Right lobe of liver (tissue), 6 donors: ENCODE measurements at regions not wholly inside any gene's neighbourhood (a gene's known extent, or its start where the extent isn't known, plus 50 kb on each side); places are given as distances from the start of the nearest gene placed in this dataset.

ENCODE experiments used
- ATAC-seq, 4 donors: fragments of 200-7000 bp; cut with Tn5 transposase; one replicate each; pipeline ENCODE4 v1.9.1; 2020; ENCODE audit warnings: mild to moderate bottlenecking in 4 of 4, moderate library complexity in 4 of 4
- DNase-seq, 3 donors: peaks; one replicate each; pipeline ENCODE4 v3.0.0-alpha.2; 2020
- H3K27ac ChIP-seq, 3 donors: fragments of 200-600 bp; one replicate each; pipeline ENCODE4 v1.8.0; 2022
- H3K27me3 ChIP-seq, 2 donors: fragments of 200-600 bp; one replicate each; pipeline ENCODE4 v1.8.0; 2022
- H3K36me3 ChIP-seq, 4 donors: fragments of 200-600 bp; sonication (generic) in 1 of 4; one replicate each; pipeline versions ENCODE4 v1.5.1 to v1.8.0; 2017 to 2022; ENCODE audit warnings: control low read depth in 1 of 4
- H3K4me1 ChIP-seq, 4 donors: fragments of 200-600 bp; sonication (generic) in 1 of 4; one replicate each; pipeline versions ENCODE4 v1.5.1 to v1.8.0; 2017 to 2022; ENCODE audit warnings: control low read depth in 1 of 4
- H3K4me3 ChIP-seq, 3 donors: fragments of 200-600 bp; one replicate each; pipeline ENCODE4 v1.8.0; 2022
- H3K9me3 ChIP-seq, 4 donors: fragments of 200-600 bp; sonication (generic) in 1 of 4; one replicate each; pipeline versions ENCODE4 v1.5.1 to v1.8.0; 2017 to 2022; ENCODE audit warnings: control low read depth in 1 of 4
- POLR2A ChIP-seq: fragments of 450-650 bp; IDR thresholded peaks from one replicate; pipeline ENCODE4 v1.6.1; 2017; ENCODE audit warnings: antibody characterized with exemption, mild to moderate bottlenecking
- WGBS: methylation state at CpG from one replicate; pipeline ENCODE4 v1.1.6; 2018; ENCODE audit warnings: low coverage, low lambda C conversion rate; ENCODE audit not compliant: insufficient coverage; ENCODE audit errors: missing lambda C conversion rate; 5-methylcytosine and 5-hydroxymethylcytosine counted together
- intact Hi-C, 2 donors: fragments of 100-400 bp; cut with DNase I; formaldehyde crosslinking; loops; one replicate each; pipeline versions ENCODE4 v1.11.2 to v1.14.1; 2022
- TF ChIP-seq, protein P1 (sequence below), 4 donors: fragments of 200-600 bp in 3 of 4; fragments of 450-650 bp in 1 of 4; IDR thresholded peaks; one replicate each; pipeline versions ENCODE4 v1.5.1 to v1.8.0; 2016 to 2022; ENCODE audit warnings: antibody characterized with exemption in 4 of 4, mild to moderate bottlenecking in 2 of 4
- donor health status: DM: no; HTN: yes; CAD: no.
- donor health status: DM: no; HTN: no; CAD: no.
- donor health status: DM: no; HTN: no; CAD: no.
- donor health status: DM: no; HTN: yes; CAD: no.
- donor health status: DM: no; HTN: yes; CAD: no.

DNA sequence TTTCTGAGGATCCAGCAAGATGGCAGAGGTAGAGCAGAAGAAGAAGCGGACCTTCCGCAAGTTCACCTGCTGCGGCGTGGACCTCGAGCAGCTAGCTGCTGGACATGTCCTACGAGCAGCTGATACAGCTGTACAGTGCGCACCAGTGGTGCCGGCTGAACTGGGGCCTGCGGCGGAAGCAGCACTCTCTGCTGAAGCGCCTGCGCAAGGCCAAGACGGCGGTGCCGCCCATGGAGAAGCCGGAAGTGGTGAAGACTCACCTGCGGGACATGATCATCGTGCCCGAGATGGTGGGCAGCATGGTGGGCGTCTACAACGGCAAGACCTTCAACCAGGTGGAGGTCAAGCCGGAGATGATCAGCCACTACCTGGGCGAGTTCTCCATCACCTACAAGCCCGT, 125.8 kb downstream of the LRIG2 start:
- WGBS: 95% methylated on average over 7 of the region's 24 CpGs
- intact Hi-C loops: no loop called here
- no peak overlapping the region for H3K4me3 ChIP-seq
- TF ChIP-seq, protein P1, sequence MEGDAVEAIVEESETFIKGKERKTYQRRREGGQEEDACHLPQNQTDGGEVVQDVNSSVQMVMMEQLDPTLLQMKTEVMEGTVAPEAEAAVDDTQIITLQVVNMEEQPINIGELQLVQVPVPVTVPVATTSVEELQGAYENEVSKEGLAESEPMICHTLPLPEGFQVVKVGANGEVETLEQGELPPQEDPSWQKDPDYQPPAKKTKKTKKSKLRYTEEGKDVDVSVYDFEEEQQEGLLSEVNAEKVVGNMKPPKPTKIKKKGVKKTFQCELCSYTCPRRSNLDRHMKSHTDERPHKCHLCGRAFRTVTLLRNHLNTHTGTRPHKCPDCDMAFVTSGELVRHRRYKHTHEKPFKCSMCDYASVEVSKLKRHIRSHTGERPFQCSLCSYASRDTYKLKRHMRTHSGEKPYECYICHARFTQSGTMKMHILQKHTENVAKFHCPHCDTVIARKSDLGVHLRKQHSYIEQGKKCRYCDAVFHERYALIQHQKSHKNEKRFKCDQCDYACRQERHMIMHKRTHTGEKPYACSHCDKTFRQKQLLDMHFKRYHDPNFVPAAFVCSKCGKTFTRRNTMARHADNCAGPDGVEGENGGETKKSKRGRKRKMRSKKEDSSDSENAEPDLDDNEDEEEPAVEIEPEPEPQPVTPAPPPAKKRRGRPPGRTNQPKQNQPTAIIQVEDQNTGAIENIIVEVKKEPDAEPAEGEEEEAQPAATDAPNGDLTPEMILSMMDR (IDR thresholded peaks at IDR 0.05): no peak
- no peak for TF ChIP-seq POLR2A
- H3K27ac ChIP-seq: no peak overlapping the region
- no peaks in the 10 kb centered on the region for H3K9me3 ChIP-seq
- H3K36me3 ChIP-seq: no peaks in the 10 kb centered on the region
- no peaks in the 10 kb centered on the region for H3K27me3 ChIP-seq
- no peak for DNase-seq
- ATAC-seq: no peak
- H3K4me1 ChIP-seq: no peaks in the 10 kb centered on the region

DNA sequence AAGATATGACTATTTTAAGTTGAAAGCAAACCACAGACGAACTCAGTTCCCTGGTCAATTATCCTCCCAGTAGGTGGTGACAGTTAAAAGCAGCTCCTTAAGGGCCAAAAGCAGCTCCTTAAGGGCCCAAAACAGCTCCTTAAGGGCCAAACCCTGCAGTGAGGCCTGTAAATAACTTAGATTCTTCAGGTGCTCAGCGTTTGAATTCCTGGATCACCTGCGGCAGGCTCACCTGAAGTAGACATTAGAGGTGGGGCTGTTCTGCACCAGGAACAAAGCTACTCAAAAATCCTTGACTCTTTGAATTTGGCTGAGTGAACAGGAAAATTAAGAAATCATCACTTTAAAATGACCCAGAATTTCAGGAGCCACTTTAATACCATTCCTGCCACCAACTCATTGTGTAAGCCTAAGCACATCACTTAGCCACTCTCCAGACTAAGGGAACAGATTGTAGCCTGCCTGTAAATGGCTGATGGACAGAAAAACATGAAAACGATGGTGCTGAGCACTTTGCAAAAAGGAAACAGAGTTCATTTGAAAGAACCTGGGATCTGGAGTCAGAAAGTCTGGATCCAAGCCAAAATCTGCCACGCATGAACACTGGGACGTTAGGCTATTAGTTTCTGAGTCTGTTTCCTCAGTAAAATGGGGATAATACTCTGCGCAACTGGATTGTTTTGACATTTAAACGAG, 126.9 kb downstream of the LRIG2 start:
- no peaks in the 10 kb centered on the region for H3K9me3 ChIP-seq
- no peak overlapping the region for H3K27ac ChIP-seq
- no peaks in the 10 kb centered on the region for H3K4me1 ChIP-seq
- no peak for TF ChIP-seq POLR2A
- TF ChIP-seq, protein P1 (IDR thresholded peaks at IDR 0.05): no peak
- ATAC-seq (no peak), DNase-seq (no peak)
- H3K36me3 ChIP-seq: no peaks in the 10 kb centered on the region
- intact Hi-C loops: no loop called here
- no peaks in the 10 kb centered on the region for H3K27me3 ChIP-seq
- WGBS: 58% methylated on average over 8 of the region's 8 CpGs
- no peak overlapping the region for H3K4me3 ChIP-seq

DNA sequence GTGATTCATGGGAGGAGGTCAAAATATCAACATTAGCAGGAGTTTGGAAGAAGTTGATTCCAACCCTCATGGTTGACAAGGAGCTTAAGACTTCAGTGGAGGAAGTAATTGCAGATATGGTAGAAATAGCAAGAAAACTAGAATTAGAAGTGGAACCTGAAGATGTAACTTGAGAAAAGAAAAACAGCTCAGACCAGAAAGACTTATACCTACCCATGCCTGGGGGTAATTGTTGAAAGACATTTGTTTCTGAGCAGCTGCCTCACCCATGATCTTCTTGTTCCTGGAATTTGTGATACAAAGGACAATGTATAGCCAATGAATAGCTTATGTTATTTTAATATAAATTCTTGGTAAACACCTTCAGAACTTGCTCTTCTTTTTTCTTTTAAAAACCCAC, 128.6 kb downstream of the LRIG2 start:
- Histone ChIP-seq H3K4me1 (no peaks in the 10 kb centered on the region), H3K36me3 (no peaks in the 10 kb centered on the region), H3K27ac (no peak overlapping the region), H3K4me3 (no peak overlapping the region), H3K27me3 (no peaks in the 10 kb centered on the region), H3K9me3 (no peaks in the 10 kb centered on the region)
- TF ChIP-seq, protein P1 (IDR thresholded peaks at IDR 0.05): no peak
- TF ChIP-seq POLR2A: no peak
- ATAC-seq: no peak
- intact Hi-C loops: no loop called here
- no peak for DNase-seq

DNA sequence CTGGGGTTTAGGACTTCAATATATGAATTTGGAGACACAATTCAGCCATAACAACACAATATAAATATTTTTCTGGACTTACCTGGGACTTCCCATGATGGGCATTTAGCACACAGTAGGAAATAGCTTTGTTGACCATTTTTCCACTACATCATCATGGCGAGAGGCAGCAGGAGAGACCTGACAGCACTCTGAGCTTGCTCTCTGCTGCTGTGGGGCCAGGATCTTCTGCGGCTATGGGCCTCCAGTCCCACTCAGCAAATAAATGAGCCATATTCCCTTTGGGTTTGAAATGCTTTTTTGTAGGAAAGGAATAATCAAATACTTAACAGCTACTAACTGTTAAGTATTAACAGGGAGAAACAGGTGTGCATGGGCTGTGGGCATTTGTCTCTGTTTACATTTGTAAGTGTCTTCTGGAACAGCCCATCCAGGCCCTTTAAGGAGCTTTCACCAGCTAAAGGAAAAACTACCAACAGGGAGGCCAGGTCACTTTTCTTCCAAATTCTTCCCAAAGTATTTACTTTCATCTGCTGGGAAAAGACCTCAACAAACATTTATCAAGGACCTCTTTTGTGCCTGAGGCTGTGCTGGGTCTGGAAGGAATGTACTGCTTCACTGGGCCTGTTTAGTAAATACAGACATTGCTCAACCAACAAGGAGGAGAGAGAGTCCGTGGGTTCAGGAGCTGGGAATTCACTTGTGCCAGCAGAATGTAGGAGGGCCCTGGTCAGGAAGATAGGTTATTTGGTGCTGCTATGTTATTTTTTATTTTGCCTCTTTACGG, 133.2 kb downstream of the LRIG2 start:
- H3K27ac ChIP-seq: no peak overlapping the region
- DNase-seq (no peak), ATAC-seq (no peak)
- WGBS: 64% methylated on average over 3 of the region's 4 CpGs
- no peaks in the 10 kb centered on the region for H3K4me1 ChIP-seq
- no peak overlapping the region for H3K4me3 ChIP-seq
- TF ChIP-seq POLR2A: no peak
- TF ChIP-seq, protein P1 (IDR thresholded peaks at IDR 0.05): no peak
- no peaks in the 10 kb centered on the region for H3K36me3 ChIP-seq
- intact Hi-C loops: no loop called here
- H3K9me3 ChIP-seq: no peaks in the 10 kb centered on the region
- H3K27me3 ChIP-seq: no peaks in the 10 kb centered on the region
